Inflammatory macrophage (primary cell): ENCODE measurements at regions not wholly inside any gene's neighbourhood (a gene's known extent, or its start where the extent isn't known, plus 50 kb on each side); places are given as distances from the start of the nearest gene placed in this dataset.
"Not testable (repeated sequence)": the region's sequence is repeated elsewhere in the genome, so short reads cannot be mapped to it uniquely, and the experiment has no call there.

Source experiments
- DNase-seq, 2 donors: peaks; one replicate each; pipeline ENCODE4 v3.0.0-alpha.2; 2020 to 2022

GRCh38 chr2:4139316-4139715, 435.9 kb downstream of the DCDC2C start:
- no peak for DNase-seq

- DNase-seq: no peak
Observed at GRCh38 chr2:4139731-4140130, 436.4 kb downstream of the DCDC2C start.

GRCh38 chr2:4140281-4140970, 437.1 kb downstream of the DCDC2C start:
- DNase-seq: no peak

GRCh38 chr2:4144731-4145130, 441.4 kb downstream of the DCDC2C start:
- no peak for DNase-seq

- DNase-seq: no peak
Observed at GRCh38 chr2:4151521-4151920, 448.1 kb downstream of the DCDC2C start.

GRCh38 chr2:4152051-4152450, 448.7 kb downstream of the DCDC2C start:
- DNase-seq: no peak

GRCh38 chr2:4168834-4169233, 465.5 kb downstream of the DCDC2C start:
- no peak for DNase-seq

- no peak for DNase-seq
Observed at GRCh38 chr2:4174796-4175195, 471.4 kb downstream of the DCDC2C start.

GRCh38 chr2:4175343-4175742, 472.0 kb downstream of the DCDC2C start:
- DNase-seq: no peak

GRCh38 chr2:4180631-4181030, 477.3 kb downstream of the DCDC2C start:
- no peak for DNase-seq

GRCh38 chr2:4181062-4181461, 477.7 kb downstream of the DCDC2C start:
- DNase-seq: no peak

GRCh38 chr2:4188561-4188960, 485.2 kb downstream of the DCDC2C start:
- no peak for DNase-seq

- no peak for DNase-seq
Observed at GRCh38 chr2:4190548-4190947, 487.2 kb downstream of the DCDC2C start.

- no peak for DNase-seq
Observed at GRCh38 chr2:4192119-4192518, 488.7 kb downstream of the DCDC2C start.

GRCh38 chr2:4214444-4215205, 511.2 kb downstream of the DCDC2C start:
- no peak for DNase-seq

GRCh38 chr2:4217737-4218136, 514.4 kb downstream of the DCDC2C start:
- DNase-seq: no peak

- DNase-seq: no peak
Observed at GRCh38 chr2:4219101-4219500, 515.7 kb downstream of the DCDC2C start.

GRCh38 chr2:4219571-4219970, 516.2 kb downstream of the DCDC2C start:
- no peak for DNase-seq

- DNase-seq: no peak
Observed at GRCh38 chr2:4221434-4221833, 518.1 kb downstream of the DCDC2C start.

- no peak for DNase-seq
Observed at GRCh38 chr2:4221845-4222244, 518.5 kb downstream of the DCDC2C start.

- DNase-seq: not testable (repeated sequence)
Observed at GRCh38 chr2:4244422-4244821, 541.0 kb downstream of the DCDC2C start.

GRCh38 chr2:4246364-4247131, 543.2 kb downstream of the DCDC2C start:
- DNase-seq: no peak

- no peak for DNase-seq
Observed at GRCh38 chr2:4247791-4248190, 544.4 kb downstream of the DCDC2C start.

- DNase-seq: no peak
Observed at GRCh38 chr2:4255491-4255890, 552.1 kb downstream of the DCDC2C start.
